ENCODE measurements at regions not wholly inside any gene's neighbourhood (a gene's known extent, or its start where the extent isn't known, plus 50 kb on each side); places are given as distances from the start of the nearest gene placed in this dataset.
"Not testable (repeated sequence)": the region's sequence is repeated elsewhere in the genome, so short reads cannot be mapped to it uniquely, and the experiment has no call there.

DNA sequence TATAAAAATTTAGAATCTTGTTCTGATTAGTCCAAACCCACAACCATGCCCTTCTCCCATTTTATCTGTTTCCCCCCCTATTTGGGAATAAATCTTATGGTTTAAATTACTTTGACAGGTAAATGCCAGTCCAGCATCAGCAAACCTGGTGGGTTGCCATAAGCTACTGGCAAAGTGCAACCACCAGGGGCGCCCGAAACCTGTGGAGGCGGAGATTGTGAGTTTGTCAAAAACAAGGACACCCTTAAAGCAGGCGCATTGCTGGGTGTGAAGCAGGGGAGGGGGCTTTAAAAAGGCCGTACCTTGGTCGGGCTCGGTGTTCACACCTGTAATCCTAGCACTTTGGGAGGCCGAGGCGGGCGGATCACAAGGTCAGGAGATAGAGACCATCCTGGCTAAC is 344.1 kb upstream of the ANKRD20A1 start:
- H3K27ac ChIP-seq (ENCODE audit: low read length) = not testable (repeated sequence)
- no CpG with 5 or more reads among the region's 10 CpGs for WGBS (ENCODE audit: insufficient coverage, insufficient read length)

DNA sequence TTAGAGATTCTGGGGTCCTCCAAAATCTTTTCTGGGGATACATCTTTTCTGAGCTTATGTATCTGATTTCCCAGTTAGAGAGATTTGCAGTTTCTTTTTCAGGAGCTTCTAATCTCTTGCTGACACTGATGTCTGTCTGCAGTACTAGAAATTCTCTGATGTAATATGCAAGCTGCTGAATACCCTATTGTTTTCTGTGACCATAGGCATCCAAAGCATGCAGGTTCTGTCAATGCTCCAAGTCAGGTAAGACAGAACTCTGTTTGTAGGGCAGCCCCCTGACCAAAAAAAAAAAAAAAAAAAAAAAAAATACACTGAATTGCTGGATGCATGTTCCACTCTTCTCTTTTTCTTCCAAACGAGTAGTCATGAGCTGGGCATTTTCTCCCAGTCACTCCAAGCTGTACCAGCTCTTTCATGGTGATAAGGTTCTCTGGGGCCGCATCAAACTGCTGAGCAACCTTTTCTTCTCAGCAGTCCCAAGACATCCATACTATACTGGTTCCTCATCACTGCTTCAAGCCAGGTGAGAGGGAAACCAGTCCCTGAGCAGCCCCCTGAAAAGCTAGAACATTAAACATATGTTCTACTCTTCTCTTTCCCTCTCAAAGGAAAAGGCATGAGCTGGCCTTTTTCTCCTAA is 354.9 kb upstream of the ANKRD20A1 start:
- not testable (repeated sequence) for H3K27me3 ChIP-seq (ENCODE audit: control insufficient read depth, insufficient read depth, low read length); H3K9me3 ChIP-seq (ENCODE audit: control insufficient read depth, insufficient read depth, low read length); H3K4me1 ChIP-seq (ENCODE audit: control insufficient read depth, insufficient read depth, low read length); H3K36me3 ChIP-seq (ENCODE audit: control insufficient read depth, insufficient read depth, low read length); H3K4me3 ChIP-seq (ENCODE audit: low read length); H3K27ac ChIP-seq (ENCODE audit: low read length); DNase-seq (ENCODE audit: low read depth, low spot score)
- no CpG with 5 or more reads among the region's 2 CpGs for WGBS (ENCODE audit: insufficient coverage, insufficient read length)

More for the DNA sequence above, 344.1 kb upstream of the ANKRD20A1 start:
- H3K36me3 ChIP-seq (ENCODE audit: control insufficient read depth, insufficient read depth, low read length); H3K9me3 ChIP-seq (ENCODE audit: control insufficient read depth, insufficient read depth, low read length); DNase-seq (ENCODE audit: low read depth, low spot score); H3K4me1 ChIP-seq (ENCODE audit: control insufficient read depth, insufficient read depth, low read length); H3K4me3 ChIP-seq (ENCODE audit: low read length); H3K27me3 ChIP-seq (ENCODE audit: control insufficient read depth, insufficient read depth, low read length): not testable (repeated sequence)

GRCh38 chr9:67492028-67492427 is 366.7 kb upstream of the ANKRD20A1 start:
- H3K4me3 ChIP-seq (ENCODE audit: low read length); DNase-seq (ENCODE audit: low read depth, low spot score); H3K27me3 ChIP-seq (ENCODE audit: control insufficient read depth, insufficient read depth, low read length): not testable (repeated sequence)

GRCh38 chr9:67477465-67477864 is 381.3 kb upstream of the ANKRD20A1 start:
- H3K36me3 ChIP-seq (ENCODE audit: control insufficient read depth, insufficient read depth, low read length); H3K9me3 ChIP-seq (ENCODE audit: control insufficient read depth, insufficient read depth, low read length); H3K27me3 ChIP-seq (ENCODE audit: control insufficient read depth, insufficient read depth, low read length); H3K4me1 ChIP-seq (ENCODE audit: control insufficient read depth, insufficient read depth, low read length); DNase-seq (ENCODE audit: low read depth, low spot score); H3K4me3 ChIP-seq (ENCODE audit: low read length); H3K27ac ChIP-seq (ENCODE audit: low read length): not testable (repeated sequence)
- WGBS (ENCODE audit: insufficient coverage, insufficient read length) = no CpG with 5 or more reads among the region's 4 CpGs

More at GRCh38 chr9:67492028-67492427, 366.7 kb upstream of the ANKRD20A1 start:
- H3K4me1 ChIP-seq (ENCODE audit: control insufficient read depth, insufficient read depth, low read length); H3K36me3 ChIP-seq (ENCODE audit: control insufficient read depth, insufficient read depth, low read length); H3K27ac ChIP-seq (ENCODE audit: low read length); H3K9me3 ChIP-seq (ENCODE audit: control insufficient read depth, insufficient read depth, low read length): not testable (repeated sequence)

- not testable (repeated sequence) for H3K4me3 ChIP-seq (ENCODE audit: low read length); H3K36me3 ChIP-seq (ENCODE audit: control insufficient read depth, insufficient read depth, low read length); DNase-seq (ENCODE audit: low read depth, low spot score); H3K9me3 ChIP-seq (ENCODE audit: control insufficient read depth, insufficient read depth, low read length); H3K4me1 ChIP-seq (ENCODE audit: control insufficient read depth, insufficient read depth, low read length); H3K27ac ChIP-seq (ENCODE audit: low read length); H3K27me3 ChIP-seq (ENCODE audit: control insufficient read depth, insufficient read depth, low read length)
- no CpG with 5 or more reads among the region's 5 CpGs for WGBS (ENCODE audit: insufficient coverage, insufficient read length)
Measured at GRCh38 chr9:67470739-67471138, 388.0 kb upstream of the ANKRD20A1 start.

- not testable (repeated sequence) for H3K9me3 ChIP-seq (ENCODE audit: control insufficient read depth, insufficient read depth, low read length); H3K4me1 ChIP-seq (ENCODE audit: control insufficient read depth, insufficient read depth, low read length); H3K27ac ChIP-seq (ENCODE audit: low read length); H3K27me3 ChIP-seq (ENCODE audit: control insufficient read depth, insufficient read depth, low read length); DNase-seq (ENCODE audit: low read depth, low spot score); H3K36me3 ChIP-seq (ENCODE audit: control insufficient read depth, insufficient read depth, low read length); H3K4me3 ChIP-seq (ENCODE audit: low read length)
- no CpG with 5 or more reads among the region's 1 CpG for WGBS (ENCODE audit: insufficient coverage, insufficient read length)
Measured at GRCh38 chr9:67468326-67468725, 390.4 kb upstream of the ANKRD20A1 start.

GRCh38 chr9:67461796-67462757 is 396.7 kb upstream of the ANKRD20A1 start:
- not testable (repeated sequence) for H3K4me1 ChIP-seq (ENCODE audit: control insufficient read depth, insufficient read depth, low read length); H3K27ac ChIP-seq (ENCODE audit: low read length); H3K4me3 ChIP-seq (ENCODE audit: low read length); H3K9me3 ChIP-seq (ENCODE audit: control insufficient read depth, insufficient read depth, low read length); H3K36me3 ChIP-seq (ENCODE audit: control insufficient read depth, insufficient read depth, low read length); H3K27me3 ChIP-seq (ENCODE audit: control insufficient read depth, insufficient read depth, low read length); DNase-seq (ENCODE audit: low read depth, low spot score)
- no CpG with 5 or more reads among the region's 25 CpGs for WGBS (ENCODE audit: insufficient coverage, insufficient read length)

DNA sequence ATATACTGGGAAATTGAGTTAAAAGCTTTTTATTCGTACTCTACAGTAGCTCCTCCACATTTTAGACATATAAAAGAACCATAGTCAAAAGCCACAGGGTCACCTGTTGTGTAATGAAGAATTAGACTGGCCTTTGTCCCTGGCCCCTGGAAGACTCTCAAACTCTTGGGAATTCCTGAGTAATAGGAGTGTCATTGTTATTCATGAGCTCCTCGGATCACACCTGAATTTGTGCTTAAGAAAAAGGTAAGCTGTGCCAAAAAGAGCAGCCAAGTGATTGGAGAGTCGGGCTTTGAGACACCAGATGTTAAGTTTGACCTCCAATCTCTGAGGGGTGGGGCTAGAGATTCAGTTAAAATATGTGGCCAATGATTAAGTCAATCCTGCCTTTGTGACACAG is 405.8 kb upstream of the ANKRD20A1 start:
- no CpG with 5 or more reads among the region's 3 CpGs for WGBS (ENCODE audit: insufficient coverage, insufficient read length)
- not testable (repeated sequence) for H3K9me3 ChIP-seq (ENCODE audit: control insufficient read depth, insufficient read depth, low read length); H3K27ac ChIP-seq (ENCODE audit: low read length); H3K27me3 ChIP-seq (ENCODE audit: control insufficient read depth, insufficient read depth, low read length); H3K4me3 ChIP-seq (ENCODE audit: low read length); H3K4me1 ChIP-seq (ENCODE audit: control insufficient read depth, insufficient read depth, low read length); H3K36me3 ChIP-seq (ENCODE audit: control insufficient read depth, insufficient read depth, low read length); DNase-seq (ENCODE audit: low read depth, low spot score)

DNA sequence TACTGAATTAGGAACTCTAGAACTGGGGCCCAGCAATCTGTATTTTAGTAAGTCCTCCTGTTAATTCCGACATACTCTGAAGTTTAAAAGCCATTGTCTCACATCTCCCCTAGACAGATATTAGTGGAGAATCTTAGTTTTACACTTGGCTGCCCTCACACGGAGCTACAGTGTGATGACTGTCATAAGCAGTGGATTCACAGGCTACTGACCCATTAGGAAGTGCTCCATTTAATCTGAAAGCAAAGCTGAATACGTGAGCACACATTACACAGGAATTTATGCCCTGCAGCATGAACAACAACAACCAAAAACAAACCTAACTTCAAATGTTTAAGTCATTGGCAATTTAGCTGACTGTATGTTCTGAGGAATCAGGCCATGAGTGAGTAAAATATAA is 416.4 kb upstream of the ANKRD20A1 start:
- WGBS (ENCODE audit: insufficient coverage, insufficient read length) = no CpG with 5 or more reads among the region's 3 CpGs
- not testable (repeated sequence) for H3K36me3 ChIP-seq (ENCODE audit: control insufficient read depth, insufficient read depth, low read length); H3K27me3 ChIP-seq (ENCODE audit: control insufficient read depth, insufficient read depth, low read length); H3K4me1 ChIP-seq (ENCODE audit: control insufficient read depth, insufficient read depth, low read length); H3K4me3 ChIP-seq (ENCODE audit: low read length); H3K27ac ChIP-seq (ENCODE audit: low read length); DNase-seq (ENCODE audit: low read depth, low spot score); H3K9me3 ChIP-seq (ENCODE audit: control insufficient read depth, insufficient read depth, low read length)

GRCh38 chr9:67437011-67437410 is 421.7 kb upstream of the ANKRD20A1 start:
- not testable (repeated sequence) for H3K4me1 ChIP-seq (ENCODE audit: control insufficient read depth, insufficient read depth, low read length); H3K9me3 ChIP-seq (ENCODE audit: control insufficient read depth, insufficient read depth, low read length); H3K27ac ChIP-seq (ENCODE audit: low read length); H3K4me3 ChIP-seq (ENCODE audit: low read length); DNase-seq (ENCODE audit: low read depth, low spot score); H3K27me3 ChIP-seq (ENCODE audit: control insufficient read depth, insufficient read depth, low read length); H3K36me3 ChIP-seq (ENCODE audit: control insufficient read depth, insufficient read depth, low read length)
- no CpG with 5 or more reads among the region's 3 CpGs for WGBS (ENCODE audit: insufficient coverage, insufficient read length)

- H3K4me1 ChIP-seq (ENCODE audit: control insufficient read depth, insufficient read depth, low read length); H3K9me3 ChIP-seq (ENCODE audit: control insufficient read depth, insufficient read depth, low read length); H3K36me3 ChIP-seq (ENCODE audit: control insufficient read depth, insufficient read depth, low read length); H3K27me3 ChIP-seq (ENCODE audit: control insufficient read depth, insufficient read depth, low read length); H3K27ac ChIP-seq (ENCODE audit: low read length); DNase-seq (ENCODE audit: low read depth, low spot score); H3K4me3 ChIP-seq (ENCODE audit: low read length): not testable (repeated sequence)
- WGBS (ENCODE audit: insufficient coverage, insufficient read length) = no CpG with 5 or more reads among the region's 4 CpGs
Measured at GRCh38 chr9:67424881-67425280, 432.5 kb upstream of the SPATA31A3 start.

All from iPS DF 6.9 (cell line).